Activated T-cell treated with anti-CD3 and anti-CD28 coated beads, Interleukin-2, amount 50 U/mL, for 72 hours (primary cell): ENCODE measurements at regions not wholly inside any gene's neighbourhood (a gene's known extent, or its start where the extent isn't known, plus 50 kb on each side); places are given as distances from the start of the nearest gene placed in this dataset.

Experiments
- ATAC-seq, 2 donors: fragments of 150-1000 bp; cut with Tn5 transposase; replicated peaks in 1 of 2; 2 replicates each; pipeline ENCODE4 v1.10.0; 2021; ENCODE audit warnings: moderate library complexity in 2 of 2, mild to moderate bottlenecking in 1 of 2
- DNase-seq, 2 donors: peaks; one replicate each; pipeline ENCODE4 v3.0.0; 2021 to 2022; ENCODE audit warnings: mixed read lengths in 1 of 2
- H3K27ac Mint-ChIP-seq: one replicate; pipeline ENCODE4 v1.8.0; 2022; ENCODE audit warnings: mild to moderate bottlenecking, moderate library complexity, mixed read lengths
- H3K27me3 Mint-ChIP-seq: one replicate; pipeline ENCODE4 v1.8.0; 2022; ENCODE audit warnings: low read depth, mixed read lengths
- H3K36me3 Mint-ChIP-seq, 2 donors: one replicate each; pipeline ENCODE4 v1.8.0; 2022; ENCODE audit warnings: mixed read lengths in 2 of 2, mild to moderate bottlenecking in 1 of 2; ENCODE audit not compliant: insufficient read depth in 2 of 2
- H3K4me1 Mint-ChIP-seq: one replicate; pipeline ENCODE4 v1.8.0; 2022; ENCODE audit warnings: low read depth, mixed read lengths
- H3K4me3 Mint-ChIP-seq, 2 donors: one replicate each; pipeline ENCODE4 v1.8.0; 2022; ENCODE audit warnings: mild to moderate bottlenecking in 2 of 2, mixed read lengths in 2 of 2, moderate library complexity in 2 of 2
- H3K9me3 Mint-ChIP-seq, 2 donors: one replicate each; pipeline ENCODE4 v1.8.0; 2022; ENCODE audit warnings: mixed read lengths in 2 of 2

- Mint-ChIP-seq H3K27ac (no peak overlapping the region), H3K9me3 (peaks cover 1 to 8% of the 10 kb centered on the region in 2 donors), H3K27me3 (no peaks in the 10 kb centered on the region), H3K4me3 (no peak overlapping the region), H3K36me3 (no peaks in the 10 kb centered on the region), H3K4me1 (no peaks in the 10 kb centered on the region)
- no peak for DNase-seq
- no peak for ATAC-seq
Measured at GRCh38 chr2:193885419-193885818, 1690.7 kb upstream of the TMEFF2 start.

- DNase-seq (no peak), ATAC-seq (no peak)
- H3K4me1 Mint-ChIP-seq: no peaks in the 10 kb centered on the region
- no peaks in the 10 kb centered on the region for H3K27me3 Mint-ChIP-seq
- H3K27ac Mint-ChIP-seq: no peak overlapping the region
- no peaks in the 10 kb centered on the region for H3K36me3 Mint-ChIP-seq
- no peak overlapping the region for H3K4me3 Mint-ChIP-seq
- H3K9me3 Mint-ChIP-seq: peaks cover 1 to 6% of the 10 kb centered on the region in 2 donors
Measured at GRCh38 chr2:193883820-193884219, 1689.1 kb upstream of the TMEFF2 start.

DNA sequence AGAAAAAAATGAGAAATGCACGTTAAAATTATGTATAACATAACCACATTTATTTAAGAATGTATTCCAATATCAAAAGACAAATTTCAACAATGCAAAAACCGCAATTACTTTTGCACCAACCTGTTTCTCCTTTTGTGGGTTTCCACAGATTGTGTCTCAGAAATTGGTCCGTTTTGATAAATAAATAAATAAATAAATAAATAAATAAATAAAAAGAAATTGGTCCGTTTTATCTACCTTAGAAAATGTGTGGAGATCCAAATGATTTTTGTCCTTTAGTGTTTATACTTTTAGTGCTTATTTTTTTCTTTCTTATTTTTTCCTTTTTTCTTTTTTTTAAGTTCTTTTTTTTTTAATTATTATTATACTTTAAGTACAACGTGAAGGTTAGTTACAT lies 1682.2 kb upstream of the TMEFF2 start:
- no peaks in the 10 kb centered on the region for H3K27me3 Mint-ChIP-seq
- H3K9me3 Mint-ChIP-seq: peaks cover 1 to 3% of the 10 kb centered on the region in 2 donors
- no peak overlapping the region for H3K4me3 Mint-ChIP-seq
- H3K4me1 Mint-ChIP-seq: no peaks in the 10 kb centered on the region
- ATAC-seq (no peak), DNase-seq (no peak)
- H3K27ac Mint-ChIP-seq: no peak overlapping the region
- no peaks in the 10 kb centered on the region for H3K36me3 Mint-ChIP-seq

- no peak for DNase-seq
- Mint-ChIP-seq H3K4me3 (no peak overlapping the region), H3K9me3 (peaks cover 0 to 2% of the 10 kb centered on the region in 2 donors), H3K36me3 (no peaks in the 10 kb centered on the region), H3K4me1 (no peaks in the 10 kb centered on the region), H3K27ac (no peak overlapping the region), H3K27me3 (no peaks in the 10 kb centered on the region)
- ATAC-seq: no peak
Measured at GRCh38 chr2:193869564-193869963, 1674.8 kb upstream of the TMEFF2 start.

DNA sequence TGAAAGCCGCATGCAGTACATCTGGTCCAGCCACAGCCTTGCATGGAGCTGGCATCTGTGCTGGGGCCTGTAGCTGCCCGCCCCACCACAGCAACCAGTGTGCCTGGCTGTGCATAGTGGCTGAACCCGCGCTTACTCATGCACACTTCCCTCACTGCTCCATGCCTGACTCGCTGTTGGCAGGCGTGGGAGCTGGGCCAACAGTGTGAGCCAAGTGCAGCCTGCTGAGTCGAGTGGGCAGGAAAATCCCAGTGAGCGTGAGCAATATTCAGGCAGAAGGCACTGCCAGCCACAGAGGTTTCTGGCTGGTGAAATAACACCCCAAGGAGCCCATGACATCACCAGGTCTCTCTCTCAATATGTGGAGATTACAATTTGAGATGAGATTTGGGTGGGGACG lies 1674.1 kb upstream of the TMEFF2 start:
- Mint-ChIP-seq H3K36me3 (no peaks in the 10 kb centered on the region), H3K27ac (no peak overlapping the region), H3K4me1 (no peaks in the 10 kb centered on the region), H3K9me3 (peaks cover 0 to 2% of the 10 kb centered on the region in 2 donors), H3K4me3 (no peak overlapping the region), H3K27me3 (no peaks in the 10 kb centered on the region)
- DNase-seq (no peak), ATAC-seq (no peak)

- H3K4me3 Mint-ChIP-seq: no peak overlapping the region
- H3K4me1 Mint-ChIP-seq: no peaks in the 10 kb centered on the region
- H3K36me3 Mint-ChIP-seq: no peaks in the 10 kb centered on the region
- H3K27me3 Mint-ChIP-seq: no peaks in the 10 kb centered on the region
- no peak overlapping the region for H3K27ac Mint-ChIP-seq
- no peak for DNase-seq
- peaks cover 0 to 2% of the 10 kb centered on the region in 2 donors for H3K9me3 Mint-ChIP-seq
- no peak for ATAC-seq
Measured at GRCh38 chr2:193868132-193868531, 1673.4 kb upstream of the TMEFF2 start.

DNA sequence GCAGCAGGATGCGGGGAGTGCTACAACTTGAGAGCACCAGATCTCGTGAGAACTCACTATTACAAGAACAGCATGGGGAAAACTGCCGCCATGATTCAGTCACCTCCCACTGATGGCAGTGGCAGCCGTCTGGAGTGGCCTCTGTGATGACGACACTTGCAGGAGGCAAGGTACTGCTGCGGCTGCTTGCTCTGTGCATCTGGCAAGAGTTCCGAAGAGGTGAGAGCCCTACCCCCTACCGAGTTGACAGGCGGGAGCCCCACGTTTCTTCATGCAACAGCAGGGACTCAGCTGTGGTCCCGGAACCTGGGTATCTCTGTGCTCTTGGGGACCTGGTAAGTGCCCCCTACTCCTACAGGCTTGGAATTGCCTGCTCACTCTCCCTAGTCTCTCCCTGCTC lies 1672.7 kb upstream of the TMEFF2 start:
- no peak for ATAC-seq
- Mint-ChIP-seq H3K27ac (no peak overlapping the region), H3K36me3 (no peaks in the 10 kb centered on the region), H3K9me3 (peaks cover 0 to 2% of the 10 kb centered on the region in 2 donors), H3K4me1 (no peaks in the 10 kb centered on the region), H3K27me3 (no peaks in the 10 kb centered on the region), H3K4me3 (no peak overlapping the region)
- no peak for DNase-seq

DNA sequence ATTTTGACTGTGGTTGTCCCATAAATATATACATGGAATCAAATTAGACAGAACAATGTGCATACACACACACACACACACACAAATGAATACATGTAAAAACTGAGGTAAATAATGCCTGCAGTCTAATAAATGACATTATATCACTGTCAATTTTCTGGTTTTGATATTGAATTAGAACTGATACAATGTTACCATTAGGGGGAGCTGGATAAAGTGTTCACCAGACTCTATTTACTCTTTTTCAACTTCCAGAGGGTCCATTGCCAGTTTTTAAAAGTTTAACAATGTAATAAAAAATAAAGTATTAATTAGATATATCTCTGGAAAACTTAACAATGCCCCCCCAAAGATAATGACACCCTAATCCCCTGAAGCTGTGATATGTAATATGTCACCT lies 1666.8 kb upstream of the TMEFF2 start:
- ATAC-seq: no peak
- DNase-seq: no peak
- H3K27ac Mint-ChIP-seq: no peak overlapping the region
- H3K27me3 Mint-ChIP-seq: no peaks in the 10 kb centered on the region
- H3K4me1 Mint-ChIP-seq: no peaks in the 10 kb centered on the region
- H3K9me3 Mint-ChIP-seq: peaks cover 0 to 1% of the 10 kb centered on the region in 2 donors
- H3K4me3 Mint-ChIP-seq: no peak overlapping the region
- H3K36me3 Mint-ChIP-seq: no peaks in the 10 kb centered on the region

DNA sequence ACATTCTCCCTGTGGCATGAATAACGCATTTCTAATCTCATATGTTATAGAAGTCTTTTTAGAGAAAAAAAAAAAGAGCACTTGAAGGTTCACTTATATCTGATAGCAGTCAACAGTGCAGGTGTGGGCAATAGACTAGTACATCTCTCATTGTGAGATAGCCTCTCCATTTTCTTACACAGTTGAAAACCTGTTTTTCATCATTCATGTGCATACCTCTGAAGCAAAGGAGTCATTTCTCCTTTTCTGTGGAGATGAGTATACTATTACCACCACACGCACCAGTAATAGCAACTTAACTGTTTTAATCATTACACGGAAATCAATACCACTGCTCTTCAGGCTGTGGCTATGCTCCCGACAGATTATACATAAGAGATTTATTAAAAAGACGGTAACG lies 1653.3 kb upstream of the TMEFF2 start:
- peaks cover 0 to 2% of the 10 kb centered on the region in 2 donors for H3K9me3 Mint-ChIP-seq
- H3K4me3 Mint-ChIP-seq: no peak overlapping the region
- ATAC-seq (no peak), DNase-seq (no peak)
- H3K36me3 Mint-ChIP-seq: no peaks in the 10 kb centered on the region
- H3K27me3 Mint-ChIP-seq: no peaks in the 10 kb centered on the region
- no peaks in the 10 kb centered on the region for H3K4me1 Mint-ChIP-seq
- H3K27ac Mint-ChIP-seq: no peak overlapping the region

DNA sequence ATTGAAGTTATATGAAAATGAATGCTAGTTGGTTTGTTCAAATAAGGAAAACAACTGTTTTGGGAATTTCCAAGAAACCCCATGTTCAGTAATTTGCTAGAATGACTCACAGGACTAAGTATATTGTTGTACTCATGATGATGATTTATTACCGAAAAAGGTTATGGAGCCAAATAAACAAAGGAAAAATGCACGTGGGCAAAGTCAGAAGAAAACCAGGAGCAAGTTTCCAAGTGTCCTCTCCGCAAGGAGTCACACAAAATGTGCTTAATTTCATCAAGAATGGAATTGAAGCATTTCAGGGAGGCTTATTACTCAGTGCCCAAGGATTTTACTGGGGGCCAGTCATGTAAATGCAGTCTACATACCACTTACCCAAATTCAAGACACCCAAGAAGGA lies 1652.4 kb upstream of the TMEFF2 start:
- Mint-ChIP-seq H3K9me3 (peaks cover 0 to 2% of the 10 kb centered on the region in 2 donors), H3K27me3 (no peaks in the 10 kb centered on the region), H3K27ac (no peak overlapping the region), H3K4me1 (no peaks in the 10 kb centered on the region), H3K4me3 (no peak overlapping the region), H3K36me3 (no peaks in the 10 kb centered on the region)
- ATAC-seq: no peak
- DNase-seq: no peak

DNA sequence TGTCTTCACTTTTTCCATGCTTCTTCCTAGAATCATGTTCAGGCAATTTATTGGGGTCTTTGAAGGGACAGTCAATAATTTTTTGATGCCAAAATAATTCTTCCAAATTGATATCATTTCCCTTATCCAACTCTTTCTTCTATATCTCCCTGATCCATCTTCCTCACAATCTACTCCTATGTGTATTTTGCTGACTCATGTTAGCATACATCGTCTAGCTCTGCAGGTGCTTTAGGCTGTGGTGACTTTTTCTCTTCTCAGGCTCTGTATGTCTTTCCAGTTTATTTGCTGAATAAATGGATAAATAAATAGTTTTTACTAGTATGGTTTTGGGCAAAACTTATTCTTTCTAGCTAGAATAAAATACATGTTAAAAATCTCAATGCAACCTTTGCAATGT lies 1650.9 kb upstream of the TMEFF2 start:
- H3K9me3 Mint-ChIP-seq: peaks cover 0 to 2% of the 10 kb centered on the region in 2 donors
- H3K27me3 Mint-ChIP-seq: no peaks in the 10 kb centered on the region
- no peaks in the 10 kb centered on the region for H3K36me3 Mint-ChIP-seq
- no peak overlapping the region for H3K27ac Mint-ChIP-seq
- H3K4me3 Mint-ChIP-seq: no peak overlapping the region
- ATAC-seq (no peak), DNase-seq (no peak)
- no peaks in the 10 kb centered on the region for H3K4me1 Mint-ChIP-seq

DNA sequence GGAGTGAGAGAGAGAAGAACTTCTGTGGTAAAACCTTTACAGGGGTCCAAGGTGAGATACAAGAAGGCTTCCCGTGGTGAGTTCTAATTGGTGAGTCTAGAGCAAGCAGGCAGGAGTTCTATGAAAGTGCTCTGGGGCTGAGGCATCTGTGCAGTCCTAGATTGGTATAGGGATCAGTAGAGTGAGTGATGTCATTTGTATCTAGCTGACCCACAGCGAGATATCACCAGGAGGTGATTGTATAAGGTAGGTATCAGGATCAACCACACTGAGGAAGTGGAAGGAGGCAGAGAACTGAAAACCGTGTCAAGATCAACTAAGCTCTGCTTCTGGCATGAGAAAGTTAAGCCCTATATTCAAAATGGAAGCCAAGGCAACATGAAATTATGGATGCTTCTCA lies 1648.9 kb upstream of the TMEFF2 start:
- H3K9me3 Mint-ChIP-seq: peaks cover 0 to 2% of the 10 kb centered on the region in 2 donors
- H3K4me3 Mint-ChIP-seq: no peak overlapping the region
- H3K4me1 Mint-ChIP-seq: no peaks in the 10 kb centered on the region
- no peak overlapping the region for H3K27ac Mint-ChIP-seq
- H3K36me3 Mint-ChIP-seq: no peaks in the 10 kb centered on the region
- no peaks in the 10 kb centered on the region for H3K27me3 Mint-ChIP-seq
- ATAC-seq (no peak), DNase-seq (no peak)

DNA sequence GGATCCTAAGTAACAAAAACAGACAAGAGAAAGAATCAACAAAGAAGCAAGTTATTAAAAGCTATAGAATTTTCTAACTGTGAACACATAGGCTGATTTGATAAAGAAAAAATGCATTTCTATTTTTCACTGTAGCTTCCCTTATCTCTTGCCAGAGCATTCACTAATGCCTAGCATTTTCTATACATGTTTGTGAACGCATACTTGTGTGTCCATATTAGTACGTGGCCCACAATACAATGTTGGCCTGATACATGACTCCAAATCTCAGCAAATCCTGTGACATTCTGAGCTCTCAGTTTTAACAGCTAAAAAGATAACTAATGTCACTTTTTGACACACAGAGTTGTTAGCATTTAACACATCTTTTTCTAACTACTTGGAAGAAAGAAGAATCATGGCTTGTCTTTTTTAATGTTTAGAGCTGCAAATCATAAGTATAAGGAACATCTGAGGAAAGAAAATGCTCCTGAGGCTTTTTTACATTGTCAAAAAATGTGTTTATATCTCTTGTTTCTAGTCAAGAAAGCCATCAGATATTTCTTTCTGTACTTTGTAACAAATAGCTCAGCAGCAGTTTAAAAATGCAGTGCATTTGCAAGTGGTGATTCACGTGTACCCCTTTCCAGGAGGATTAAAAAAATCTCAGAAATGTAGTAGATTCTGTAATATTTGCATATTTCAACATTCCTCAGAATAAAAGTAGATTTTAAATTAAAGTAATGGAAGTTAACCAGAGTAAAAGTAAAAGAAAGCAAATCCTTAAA lies 1646.8 kb upstream of the TMEFF2 start:
- DNase-seq (no peak), ATAC-seq (no peak)
- Mint-ChIP-seq H3K36me3 (no peaks in the 10 kb centered on the region), H3K27ac (no peak overlapping the region), H3K4me3 (no peak overlapping the region), H3K9me3 (peaks cover 0 to 2% of the 10 kb centered on the region in 2 donors), H3K27me3 (no peaks in the 10 kb centered on the region), H3K4me1 (no peaks in the 10 kb centered on the region)

DNA sequence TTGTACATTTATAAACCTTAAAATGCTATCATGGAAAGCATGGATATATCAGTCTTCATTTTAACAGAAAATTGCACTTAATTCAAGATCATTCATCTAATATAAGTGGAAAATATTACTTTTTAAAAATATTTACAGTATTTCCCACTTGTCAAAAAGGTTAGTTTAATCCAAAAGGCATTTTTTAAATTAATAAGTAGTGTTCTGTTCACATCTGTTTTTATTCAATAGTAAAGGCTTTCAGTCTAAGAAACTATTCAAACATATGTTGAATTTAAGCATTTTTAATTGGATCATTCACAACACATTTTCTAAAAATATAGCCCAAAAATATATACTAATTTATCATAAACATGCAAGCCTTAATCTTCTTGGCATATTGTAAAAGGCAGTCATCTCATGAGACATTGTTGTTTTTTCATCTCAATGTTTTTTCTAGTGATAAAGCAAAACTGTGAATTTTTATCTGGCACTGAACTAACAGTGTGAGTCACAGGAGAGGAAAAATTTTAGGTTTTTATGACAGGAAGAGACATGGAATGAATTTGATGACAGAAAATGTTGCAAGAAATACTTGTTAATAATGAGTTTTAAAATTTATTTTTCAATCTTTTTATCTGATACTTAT lies 1642.5 kb upstream of the TMEFF2 start:
- Mint-ChIP-seq H3K36me3 (no peaks in the 10 kb centered on the region), H3K27ac (no peak overlapping the region), H3K9me3 (peaks cover 3 to 5% of the 10 kb centered on the region in 2 donors), H3K27me3 (no peaks in the 10 kb centered on the region), H3K4me1 (no peaks in the 10 kb centered on the region), H3K4me3 (no peak overlapping the region)
- ATAC-seq (no peak), DNase-seq (no peak)
